IMR-90 (cell line): ENCODE measurements at regions not wholly inside any gene's neighbourhood (a gene's known extent, or its start where the extent isn't known, plus 50 kb on each side); places are given as distances from the start of the nearest gene placed in this dataset.

ENCODE experiments used
- CTCF ChIP-seq: conservative IDR thresholded peaks from 2 replicates; pipeline ENCODE4 v1.5.1; 2012; ENCODE audit warnings: mild to moderate bottlenecking, low read depth, low read length, improper control_type of control experiment
- MAZ ChIP-seq: IDR thresholded peaks from 2 replicates; pipeline ENCODE4 v1.6.1; 2012; ENCODE audit warnings: low read depth, mild to moderate bottlenecking, low read length, improper control_type of control experiment, moderate library complexity, borderline replicate concordance
- POLR2A ChIP-seq: IDR thresholded peaks from 2 replicates; pipeline ENCODE4 v1.6.1; 2012; ENCODE audit warnings: mild to moderate bottlenecking, low read depth, low read length
- RFX5 ChIP-seq: IDR thresholded peaks from 2 replicates; pipeline ENCODE4 v1.8.0; 2012; ENCODE audit warnings: low read depth, mild to moderate bottlenecking, low read length, moderate library complexity
- USF2 ChIP-seq: fragments of 150-350 bp; IDR thresholded peaks from 2 replicates; pipeline ENCODE4 v1.6.1; 2017; ENCODE audit warnings: mild to moderate bottlenecking, antibody characterized with exemption, low read length, low read depth

- TF ChIP-seq CTCF, result no peak
- peak; percentile 35; the same call in 1 of the 2 replicates for TF ChIP-seq POLR2A
- peak; percentile 56; the same call in 1 of the 2 replicates for TF ChIP-seq RFX5
- peak; percentile 68 for TF ChIP-seq USF2
- no peak for TF ChIP-seq MAZ
Measured at GRCh38 chr10:88152728-88153133, 289.3 kb downstream of the PTEN start.
